ENCODE measurements at regions not wholly inside any gene's neighbourhood (a gene's known extent, or its start where the extent isn't known, plus 50 kb on each side); places are given as distances from the start of the nearest gene placed in this dataset.

- no peak for TF ChIP-seq CTCF (IDR thresholded peaks at IDR 0.05; ENCODE audit: control insufficient read depth, insufficient read depth, low read depth, low read length, missing control alignments)
- no peak for DNase-seq (ENCODE audit: low read depth)
- no peak overlapping the region for H3K4me3 ChIP-seq (ENCODE audit: control insufficient read depth, low read depth, low read length)
Observed at GRCh38 chrX:35040871-35041270, 98.3 kb downstream of the FAM47B start.

- no peak for TF ChIP-seq CTCF (IDR thresholded peaks at IDR 0.05; ENCODE audit: control insufficient read depth, insufficient read depth, low read depth, low read length, missing control alignments)
- H3K4me3 ChIP-seq (ENCODE audit: control insufficient read depth, low read depth, low read length), result no peak overlapping the region
- DNase-seq (ENCODE audit: low read depth), result no peak
Observed at GRCh38 chrX:35046660-35047296, 104.2 kb downstream of the FAM47B start.

- no peak for DNase-seq (ENCODE audit: low read depth)
- TF ChIP-seq CTCF (IDR thresholded peaks at IDR 0.05; ENCODE audit: control insufficient read depth, insufficient read depth, low read depth, low read length, missing control alignments), result no peak
- no peak overlapping the region for H3K4me3 ChIP-seq (ENCODE audit: control insufficient read depth, low read depth, low read length)
Observed at GRCh38 chrX:35076061-35076460, 133.5 kb downstream of the FAM47B start.

- DNase-seq (ENCODE audit: low read depth), result no peak
- no peak overlapping the region for H3K4me3 ChIP-seq (ENCODE audit: control insufficient read depth, low read depth, low read length)
- TF ChIP-seq CTCF (IDR thresholded peaks at IDR 0.05; ENCODE audit: control insufficient read depth, insufficient read depth, low read depth, low read length, missing control alignments), result no peak
Observed at GRCh38 chrX:35090801-35091200, 148.2 kb downstream of the FAM47B start.

DNA sequence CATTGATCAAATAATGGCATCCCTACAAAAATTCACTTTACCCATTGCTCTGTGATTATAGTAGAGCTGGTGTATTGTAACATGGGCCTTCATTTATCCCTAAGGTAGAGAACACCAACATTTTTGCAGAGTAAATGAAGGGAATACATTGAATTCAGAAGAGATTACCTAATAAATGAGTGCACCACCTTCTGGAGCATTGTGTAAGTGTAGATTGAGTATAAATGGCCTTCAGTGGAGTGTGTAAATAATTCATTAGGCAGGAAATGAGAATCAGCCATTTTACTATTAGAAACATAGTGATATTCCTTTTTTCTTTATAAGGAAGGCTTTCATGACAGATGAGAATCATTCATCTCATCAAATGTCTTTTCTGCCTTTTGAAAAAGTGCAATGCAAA lies 155.8 kb downstream of the FAM47B start:
- DNase-seq (ENCODE audit: low read depth), result no peak
- no peak overlapping the region for H3K4me3 ChIP-seq (ENCODE audit: control insufficient read depth, low read depth, low read length)
- TF ChIP-seq CTCF (IDR thresholded peaks at IDR 0.05; ENCODE audit: control insufficient read depth, insufficient read depth, low read depth, low read length, missing control alignments), result no peak

DNA sequence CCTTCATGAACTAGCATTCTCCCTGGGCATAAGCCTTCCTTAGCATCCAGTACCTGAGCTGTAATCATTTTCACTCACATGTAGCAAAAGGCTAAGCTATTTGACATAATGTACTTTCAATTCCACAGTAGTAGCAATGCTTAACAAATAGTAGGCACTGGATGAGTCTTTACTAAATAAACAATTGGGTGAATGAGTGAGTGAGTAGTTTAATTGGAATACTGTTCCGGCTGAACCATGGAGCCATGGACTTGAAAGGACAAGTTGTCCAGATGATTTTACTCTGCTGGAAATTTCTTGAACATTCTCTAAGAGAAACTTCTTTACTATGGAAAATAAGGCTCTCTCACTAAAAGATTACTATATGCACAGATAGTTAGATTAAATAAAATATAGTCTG lies 159.3 kb downstream of the FAM47B start:
- DNase-seq (ENCODE audit: low read depth), result no peak
- no peak overlapping the region for H3K4me3 ChIP-seq (ENCODE audit: control insufficient read depth, low read depth, low read length)
- TF ChIP-seq CTCF (IDR thresholded peaks at IDR 0.05; ENCODE audit: control insufficient read depth, insufficient read depth, low read depth, low read length, missing control alignments), result no peak

DNA sequence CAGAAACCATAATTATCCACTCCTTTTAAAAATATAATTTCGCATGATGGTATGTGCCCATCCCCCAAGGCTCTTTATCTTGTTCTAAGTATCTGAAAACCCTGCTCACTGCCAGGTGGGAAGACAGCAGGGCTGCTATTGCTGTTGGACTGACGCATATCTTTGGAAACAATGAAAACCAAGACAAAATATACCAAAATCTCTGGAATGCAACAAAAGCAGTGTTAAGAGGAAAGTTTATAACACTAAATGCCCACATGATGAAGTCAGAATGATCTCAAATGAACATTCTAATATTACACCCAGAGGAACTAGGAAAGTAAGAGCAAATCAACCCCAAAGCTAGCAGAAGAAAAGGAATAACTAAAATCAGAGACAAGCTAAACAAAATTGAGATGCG lies 162.0 kb downstream of the FAM47B start:
- DNase-seq (ENCODE audit: low read depth), result peak; percentile 11

More for the DNA sequence above, 162.0 kb downstream of the FAM47B start:
- TF ChIP-seq CTCF (IDR thresholded peaks at IDR 0.05; ENCODE audit: control insufficient read depth, insufficient read depth, low read depth, low read length, missing control alignments), result no peak
- no peak overlapping the region for H3K4me3 ChIP-seq (ENCODE audit: control insufficient read depth, low read depth, low read length)

Measured in AG09309 (cell line).